ENCODE measurements at regions not wholly inside any gene's neighbourhood (a gene's known extent, or its start where the extent isn't known, plus 50 kb on each side); places are given as distances from the start of the nearest gene placed in this dataset.
A peak's percentile ranks its signal among the peaks of the same experiment; 100 is the strongest.

DNA sequence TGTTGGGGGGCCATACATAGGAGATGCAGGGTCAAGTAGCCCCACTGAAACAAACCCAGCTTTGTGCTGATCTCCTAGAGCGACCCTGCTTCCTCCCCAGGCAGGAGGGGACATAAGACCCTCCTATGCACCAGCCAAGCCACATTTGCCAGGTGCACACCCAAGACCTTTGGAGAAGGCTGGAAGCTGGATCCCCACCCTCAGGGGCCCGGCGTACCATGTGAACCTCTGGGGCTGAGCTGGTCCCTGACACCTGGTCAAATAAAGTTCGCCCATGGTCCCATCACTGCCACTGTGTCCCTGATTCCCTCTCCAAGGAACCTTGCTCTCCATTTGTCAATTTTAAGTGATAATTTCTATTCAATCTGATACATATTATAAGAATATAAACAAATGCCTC is 162.1 kb upstream of the VASH1 start:
- DNase-seq (ENCODE audit: low read depth) = no peak

DNA sequence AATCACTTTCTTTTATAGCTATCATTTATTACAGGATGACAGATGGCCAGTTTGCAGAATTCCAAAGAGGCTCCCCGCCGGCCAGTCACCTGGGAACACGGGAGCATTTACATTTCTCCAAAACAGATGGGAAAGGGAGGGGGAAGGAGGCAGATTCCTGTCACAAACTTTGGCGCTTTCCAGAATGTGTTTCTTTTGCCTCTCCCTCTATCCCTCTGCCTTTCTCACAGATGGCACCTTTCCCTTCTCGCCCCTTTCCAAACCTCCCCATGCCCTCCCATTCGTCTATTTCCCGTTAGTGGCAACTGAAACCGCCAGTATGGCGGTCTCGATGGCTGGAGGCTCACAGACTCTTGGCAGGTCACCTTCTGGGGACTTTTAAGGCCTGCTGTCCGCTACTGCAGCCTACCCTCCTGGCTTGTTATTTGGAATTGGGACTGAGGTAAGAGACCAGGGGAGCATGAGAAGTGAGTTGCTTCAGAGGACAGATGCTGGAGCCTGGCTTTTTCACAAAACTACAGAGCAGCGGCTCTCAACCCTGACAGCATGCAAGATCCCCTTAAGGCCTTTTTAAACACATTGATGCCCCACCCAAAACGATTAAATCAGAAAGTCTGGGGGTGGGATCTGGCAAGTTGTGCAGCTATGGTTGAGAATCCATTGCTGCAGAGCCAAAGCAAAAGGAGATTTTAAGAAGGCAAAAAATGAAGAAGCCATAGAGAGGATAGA is 161.5 kb upstream of the VASH1 start:
- H3K4me3 ChIP-seq (ENCODE audit: low read depth, low read length) = no peak overlapping the region
- no peak for DNase-seq (ENCODE audit: low read depth)

More for the DNA sequence above, 162.1 kb upstream of the VASH1 start:
- no peak overlapping the region for H3K4me3 ChIP-seq (ENCODE audit: low read depth, low read length)

DNA sequence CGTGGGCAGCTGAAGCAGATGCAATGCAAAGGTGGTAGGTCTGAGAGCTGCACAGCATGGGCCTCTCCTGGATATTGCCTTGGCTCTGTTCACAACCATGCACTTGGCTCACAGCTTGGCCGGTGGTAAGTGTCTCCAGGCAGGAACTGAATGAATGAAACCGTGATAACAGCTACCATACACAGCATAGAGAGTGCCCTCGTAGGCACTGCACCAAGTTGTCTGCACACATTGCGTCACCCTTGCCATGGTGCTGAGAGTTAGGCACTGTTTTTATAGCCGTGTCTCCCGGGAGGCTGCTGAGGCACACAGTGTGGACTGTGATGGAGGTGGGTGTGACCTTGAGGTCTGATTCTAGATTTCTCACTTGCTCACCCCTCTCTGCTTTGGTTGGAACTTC is 157.6 kb upstream of the VASH1 start:
- no peak overlapping the region for H3K4me3 ChIP-seq (ENCODE audit: low read depth, low read length)
- no peak for DNase-seq (ENCODE audit: low read depth)

DNA sequence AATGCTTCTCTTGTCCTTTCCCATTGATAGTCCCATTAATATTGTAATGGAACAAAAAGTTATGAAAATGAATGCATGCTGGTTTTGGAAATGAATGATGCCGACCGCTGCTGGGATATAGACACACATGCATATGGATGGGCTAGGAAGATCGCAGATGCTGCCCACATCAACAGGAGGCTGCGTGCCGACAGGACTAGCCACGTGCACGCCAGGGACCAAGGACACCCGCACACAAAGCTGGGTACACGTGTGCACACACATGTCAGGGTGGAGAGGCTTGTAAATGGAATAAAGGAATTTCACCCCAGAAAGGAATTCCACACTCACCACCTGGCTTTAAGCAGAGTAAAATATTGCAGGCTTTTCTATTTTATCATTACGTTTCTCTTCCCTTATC is 153.8 kb upstream of the VASH1 start:
- no peak for DNase-seq (ENCODE audit: low read depth)
- H3K4me3 ChIP-seq (ENCODE audit: low read depth, low read length) = no peak overlapping the region

DNA sequence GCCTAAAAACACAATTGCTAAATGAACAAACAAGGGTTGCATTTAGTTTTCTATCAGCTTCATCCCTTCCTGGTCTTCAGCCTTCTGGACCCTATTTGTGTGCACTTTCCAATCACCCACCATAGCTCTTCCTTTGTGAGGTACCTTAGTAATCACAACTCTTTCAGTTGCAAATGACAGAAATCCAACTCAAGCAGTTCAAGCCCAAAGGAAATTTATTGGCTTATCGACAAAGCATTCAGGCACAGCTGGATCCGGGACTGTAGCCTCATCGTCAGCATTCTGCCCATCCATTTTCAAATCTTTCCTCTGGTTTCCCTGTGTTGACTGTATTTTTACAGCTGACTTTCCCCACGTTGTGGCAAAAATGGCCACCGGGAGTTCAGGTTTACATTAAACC is 148.6 kb upstream of the VASH1 start:
- H3K4me3 ChIP-seq (ENCODE audit: low read depth, low read length) = no peak overlapping the region
- no peak for DNase-seq (ENCODE audit: low read depth)

DNA sequence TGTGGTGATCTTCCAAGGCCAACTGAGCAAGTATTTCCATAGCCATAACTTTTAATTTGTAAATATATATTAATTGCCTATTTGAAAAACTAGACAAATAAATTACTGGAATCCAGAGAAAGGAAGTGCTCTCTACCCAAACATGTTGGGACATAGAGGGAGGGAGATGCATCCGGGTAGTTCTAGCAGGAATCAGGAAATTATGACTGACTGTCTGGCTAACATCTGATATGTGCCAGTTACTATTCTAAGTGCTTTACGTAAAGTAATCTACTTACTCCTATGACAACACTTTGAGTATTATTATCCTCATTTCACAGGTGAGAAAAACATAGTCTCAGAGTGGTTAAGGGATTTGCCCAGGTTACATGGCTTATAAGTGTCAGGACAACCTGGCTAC is 147.7 kb upstream of the VASH1 start:
- no peak for DNase-seq (ENCODE audit: low read depth)
- H3K4me3 ChIP-seq (ENCODE audit: low read depth, low read length) = no peak overlapping the region

DNA sequence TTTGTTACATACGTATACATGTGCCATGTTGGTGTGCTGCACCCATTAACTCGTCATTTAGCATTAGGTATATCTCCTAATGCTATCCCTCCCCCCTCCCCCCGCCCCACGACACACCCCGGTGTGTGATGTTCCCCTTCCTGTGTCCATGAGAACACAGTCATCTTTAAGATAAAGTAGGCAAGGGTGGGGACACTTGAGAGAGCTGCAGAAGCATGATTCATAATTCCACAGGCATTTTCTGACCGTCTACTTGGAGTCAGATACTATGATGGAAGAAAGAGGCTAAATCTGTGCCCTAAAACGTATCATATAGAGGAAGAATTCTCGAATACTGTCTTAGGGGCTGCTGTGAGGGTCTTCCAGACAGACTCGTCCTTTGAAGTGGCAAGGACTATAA is 145.9 kb upstream of the VASH1 start:
- H3K4me3 ChIP-seq (ENCODE audit: low read depth, low read length) = no peak overlapping the region
- DNase-seq (ENCODE audit: low read depth) = no peak

DNA sequence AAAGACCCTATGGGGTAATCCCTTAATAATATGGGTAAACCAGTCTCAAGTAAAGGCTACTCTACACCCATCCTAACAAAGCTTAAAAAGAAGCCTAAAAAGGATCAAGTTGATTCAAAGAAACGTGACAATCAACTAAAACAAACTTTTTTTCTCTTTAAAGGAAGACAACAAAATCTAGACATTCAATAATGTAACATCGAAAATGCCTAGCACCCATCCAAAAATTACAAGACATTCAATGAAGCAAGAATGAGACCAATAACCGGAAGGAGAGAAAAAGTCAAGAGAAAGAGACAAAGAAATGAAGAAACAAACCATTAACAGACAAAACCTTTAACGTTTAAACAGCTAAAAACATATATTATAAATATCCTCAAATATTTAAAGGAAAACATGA is 143.8 kb upstream of the VASH1 start:
- no peak overlapping the region for H3K4me3 ChIP-seq (ENCODE audit: low read depth, low read length)

DNA sequence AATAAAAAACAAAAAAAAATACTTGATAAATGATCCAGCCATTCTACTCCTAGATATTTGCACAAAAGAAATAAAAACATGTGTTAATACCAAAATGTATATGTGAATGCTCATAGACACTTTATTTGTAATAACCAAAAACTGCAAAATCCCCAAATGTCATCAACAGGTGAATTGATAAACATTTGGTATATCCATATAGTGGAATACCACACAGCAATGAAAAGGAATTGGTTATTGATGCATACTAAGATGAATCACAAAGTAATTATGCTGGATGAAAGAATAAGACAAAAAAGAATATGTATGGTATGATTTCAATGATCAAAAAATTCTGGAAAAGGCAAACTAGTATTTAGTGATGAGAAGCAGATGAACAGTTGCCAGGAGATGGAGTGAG is 124.7 kb upstream of the VASH1 start:
- DNase-seq (ENCODE audit: low read depth) = no peak
- H3K4me3 ChIP-seq (ENCODE audit: low read depth, low read length) = no peak overlapping the region

More for the DNA sequence above, 143.8 kb upstream of the VASH1 start:
- no peak for DNase-seq (ENCODE audit: low read depth)

DNA sequence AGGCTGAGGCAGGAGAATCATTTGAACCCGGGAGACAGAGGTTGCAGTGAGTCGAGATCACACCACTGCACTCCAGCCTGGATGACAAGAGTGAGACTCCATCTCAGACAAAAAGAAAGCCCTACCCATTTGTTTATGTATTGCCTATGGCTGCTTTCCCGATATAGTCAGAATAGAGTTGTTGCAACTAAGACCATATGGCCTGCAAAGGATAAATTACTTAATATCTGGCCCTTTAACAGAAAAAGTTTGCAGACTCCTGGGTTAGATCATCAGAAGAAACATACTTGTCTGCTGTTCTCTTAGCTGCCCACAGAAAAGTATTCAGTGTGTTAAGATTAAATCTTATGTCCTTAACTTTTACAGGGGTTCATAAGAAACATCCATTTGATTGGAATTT is 122.4 kb upstream of the VASH1 start:
- no peak overlapping the region for H3K4me3 ChIP-seq (ENCODE audit: low read depth, low read length)
- no peak for DNase-seq (ENCODE audit: low read depth)

DNA sequence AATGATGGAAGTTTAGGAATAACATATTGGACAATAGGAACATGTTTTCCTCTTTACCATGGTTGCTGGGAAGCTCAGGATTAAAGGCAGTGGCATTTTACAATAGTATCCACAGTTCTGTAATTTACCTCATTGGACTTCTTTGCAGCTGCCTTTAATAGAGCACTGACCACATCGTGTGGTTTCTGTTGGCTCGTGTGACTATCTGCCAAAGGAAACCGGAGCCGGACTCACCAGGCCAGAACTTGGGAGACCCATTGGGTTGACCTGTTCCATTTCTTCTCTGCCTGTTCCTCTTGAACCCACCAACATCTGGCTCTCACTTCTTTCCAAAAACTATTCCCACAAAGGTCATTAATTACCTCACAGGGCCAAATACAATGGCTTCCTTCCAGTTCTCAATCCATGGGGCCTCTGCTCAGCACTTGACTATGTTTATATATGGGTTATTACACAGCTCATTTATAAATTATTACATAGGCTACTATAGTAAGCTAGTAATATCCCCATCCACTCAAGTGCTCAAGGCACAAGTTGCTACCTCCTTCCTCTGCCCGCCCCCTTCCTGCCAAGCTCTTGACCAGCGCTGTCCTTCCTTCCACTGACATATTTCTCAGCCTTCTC is 121.5 kb upstream of the VASH1 start:
- H3K4me3 ChIP-seq (ENCODE audit: low read depth, low read length) = no peak overlapping the region
- DNase-seq (ENCODE audit: low read depth) = no peak

DNA sequence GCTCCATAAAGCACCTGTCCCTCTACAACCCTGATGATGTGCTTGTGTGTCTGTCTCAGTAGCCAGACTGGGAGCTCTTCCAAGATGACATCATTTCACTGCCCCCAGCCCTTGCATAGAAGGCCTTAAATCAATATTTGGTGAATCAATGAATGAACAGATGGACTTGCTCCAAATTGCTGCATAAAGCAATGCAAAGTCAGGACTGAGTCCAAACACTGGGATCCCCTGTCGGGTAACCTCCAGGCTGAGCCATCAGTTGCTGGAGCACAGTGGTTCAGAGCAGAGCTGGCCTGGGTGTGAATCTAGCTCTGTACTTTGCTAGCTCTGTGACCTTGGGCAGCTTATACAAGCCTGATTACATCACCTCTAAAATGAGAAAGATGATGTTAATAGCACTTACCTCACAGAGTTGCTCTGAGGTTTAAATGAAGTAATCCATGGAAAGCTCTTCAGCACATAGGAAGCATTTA is 120.3 kb upstream of the VASH1 start:
- no peak for DNase-seq (ENCODE audit: low read depth)
- H3K4me3 ChIP-seq (ENCODE audit: low read depth, low read length) = no peak overlapping the region

DNA sequence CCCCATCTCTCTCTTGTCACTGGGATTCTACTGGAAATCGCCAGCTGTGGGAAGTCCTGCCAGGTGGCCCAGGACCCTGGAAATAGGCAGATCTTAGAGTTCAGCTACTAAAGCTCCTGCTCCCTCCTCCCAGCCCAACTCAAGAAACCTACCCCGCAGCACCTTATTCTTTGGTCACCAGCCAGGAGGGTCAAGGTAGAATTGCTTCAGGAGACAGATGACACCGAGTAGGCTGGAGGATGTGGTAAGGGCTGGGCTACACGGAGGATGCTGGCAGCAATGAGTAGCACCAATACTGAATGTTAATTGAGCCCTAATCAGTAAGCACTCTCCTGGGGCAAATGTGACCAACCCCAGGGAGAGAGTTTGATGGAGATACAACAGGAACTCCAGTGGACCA is 119.7 kb upstream of the VASH1 start:
- DNase-seq (ENCODE audit: low read depth) = no peak
- H3K4me3 ChIP-seq (ENCODE audit: low read depth, low read length) = no peak overlapping the region

DNA sequence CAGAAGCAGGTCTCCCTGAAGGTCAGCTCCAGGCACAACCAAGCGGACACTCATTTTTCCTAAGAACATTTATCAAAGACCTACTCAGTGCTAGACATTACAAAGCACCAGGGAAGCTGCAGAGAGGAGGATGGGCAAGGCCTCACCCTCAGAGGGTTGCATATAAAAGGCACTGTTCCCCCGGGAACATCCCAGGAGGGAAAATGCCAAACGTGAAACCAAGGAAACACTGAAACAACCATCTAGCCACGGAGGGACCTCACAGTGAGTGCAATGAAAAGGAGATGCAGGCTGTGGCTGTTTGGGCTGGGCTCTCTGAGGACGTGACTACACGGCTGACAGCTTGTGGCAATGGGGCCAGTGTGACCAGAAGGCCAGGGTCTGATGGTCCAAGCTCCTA is 117.4 kb upstream of the VASH1 start:
- no peak for DNase-seq (ENCODE audit: low read depth)
- no peak overlapping the region for H3K4me3 ChIP-seq (ENCODE audit: low read depth, low read length)

DNA sequence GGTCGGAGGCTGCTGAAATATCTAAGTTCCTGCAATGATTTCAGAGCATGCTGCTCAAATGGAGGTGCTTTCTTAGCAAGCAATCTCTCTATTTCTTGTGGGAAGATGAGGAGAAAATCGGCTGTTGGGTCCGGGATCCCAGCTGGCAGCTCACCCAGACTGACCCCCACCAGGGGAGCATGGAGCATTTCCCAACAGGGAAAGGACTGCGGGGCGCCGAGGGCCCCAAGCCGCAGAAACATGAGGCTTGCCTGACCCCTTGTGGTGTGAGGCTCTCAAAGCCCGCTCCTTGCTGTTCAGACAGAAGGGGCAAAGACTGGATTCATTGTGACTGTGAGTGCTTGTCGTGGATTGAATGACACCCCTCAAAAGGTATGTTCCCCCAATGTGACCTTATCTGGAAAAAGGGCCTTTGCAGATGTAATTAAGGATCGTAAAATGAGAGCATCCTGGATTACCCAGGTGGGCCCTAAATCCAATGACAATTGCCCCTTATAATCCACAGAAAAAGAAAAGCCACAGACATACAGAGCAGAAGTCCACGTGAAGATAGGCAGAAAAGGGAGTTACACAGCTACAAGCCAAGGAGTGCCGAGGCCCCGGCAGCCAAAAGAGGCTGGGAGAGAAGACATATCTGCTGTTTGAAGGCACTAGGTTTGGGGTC is 116.3 kb upstream of the VASH1 start:
- peak; percentile 4 for DNase-seq (ENCODE audit: low read depth)
- H3K4me3 ChIP-seq (ENCODE audit: low read depth, low read length) = no peak overlapping the region

DNA sequence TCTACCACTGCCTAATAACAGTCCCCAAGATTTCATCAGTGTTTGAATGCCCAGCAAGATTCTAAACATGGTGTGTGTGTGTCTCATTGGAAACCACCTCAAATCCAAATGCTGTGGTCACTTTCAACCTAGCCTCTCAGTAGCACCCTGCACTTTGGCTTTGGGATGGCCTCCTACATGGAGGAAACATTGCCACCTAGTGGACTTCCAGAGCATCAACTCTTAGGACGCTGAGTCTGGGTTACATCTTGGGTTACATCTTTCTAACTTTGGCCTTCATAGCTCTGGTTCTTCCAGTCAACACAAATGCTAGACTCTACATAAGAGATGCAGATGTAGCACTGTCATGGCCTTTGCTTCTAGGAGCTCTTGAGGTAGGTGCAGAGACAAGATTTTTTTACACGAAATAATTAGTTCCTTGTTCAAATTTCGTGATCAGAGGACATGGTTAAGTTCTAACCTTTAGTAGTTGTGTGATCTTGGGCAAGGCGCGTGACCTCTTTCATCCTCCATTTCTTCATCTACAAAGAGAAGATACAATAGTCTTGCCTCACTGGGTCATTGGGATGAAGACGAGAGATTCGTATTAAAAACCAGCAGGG is 113.5 kb upstream of the VASH1 start:
- no peak overlapping the region for H3K4me3 ChIP-seq (ENCODE audit: low read depth, low read length)
- DNase-seq (ENCODE audit: low read depth) = peak; percentile 10

DNA sequence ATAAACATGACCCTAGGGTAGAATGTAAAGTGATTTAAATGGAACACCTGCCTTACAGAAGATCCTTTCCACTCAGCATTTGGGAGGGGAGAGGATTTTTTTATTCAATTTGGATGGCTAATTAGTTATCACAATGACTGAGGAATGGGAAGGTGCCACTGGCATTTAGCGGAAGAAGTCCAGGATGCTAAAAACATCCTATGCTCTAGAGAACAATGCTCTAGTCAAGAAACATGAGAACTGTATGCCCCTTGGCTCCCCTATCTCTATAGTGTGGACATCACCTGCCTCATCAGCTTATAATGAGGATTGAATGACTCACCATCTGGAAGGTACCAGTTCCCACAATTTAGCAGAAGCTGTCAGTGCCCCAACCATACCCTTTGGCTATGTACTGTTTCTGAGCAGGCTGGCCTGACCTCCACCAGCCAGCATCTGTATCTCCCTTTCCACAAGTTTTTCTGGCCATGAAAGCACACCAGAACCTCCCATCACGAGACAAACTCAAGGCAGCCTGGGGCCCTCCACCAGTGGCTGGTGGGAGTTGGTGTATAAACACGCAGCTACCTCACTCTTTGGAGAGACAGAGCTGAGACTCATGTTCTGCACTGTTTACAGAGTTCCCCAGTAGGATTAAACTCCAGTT is 109.7 kb upstream of the VASH1 start:
- no peak for DNase-seq (ENCODE audit: low read depth)
- H3K4me3 ChIP-seq (ENCODE audit: low read depth, low read length) = no peak overlapping the region

DNA sequence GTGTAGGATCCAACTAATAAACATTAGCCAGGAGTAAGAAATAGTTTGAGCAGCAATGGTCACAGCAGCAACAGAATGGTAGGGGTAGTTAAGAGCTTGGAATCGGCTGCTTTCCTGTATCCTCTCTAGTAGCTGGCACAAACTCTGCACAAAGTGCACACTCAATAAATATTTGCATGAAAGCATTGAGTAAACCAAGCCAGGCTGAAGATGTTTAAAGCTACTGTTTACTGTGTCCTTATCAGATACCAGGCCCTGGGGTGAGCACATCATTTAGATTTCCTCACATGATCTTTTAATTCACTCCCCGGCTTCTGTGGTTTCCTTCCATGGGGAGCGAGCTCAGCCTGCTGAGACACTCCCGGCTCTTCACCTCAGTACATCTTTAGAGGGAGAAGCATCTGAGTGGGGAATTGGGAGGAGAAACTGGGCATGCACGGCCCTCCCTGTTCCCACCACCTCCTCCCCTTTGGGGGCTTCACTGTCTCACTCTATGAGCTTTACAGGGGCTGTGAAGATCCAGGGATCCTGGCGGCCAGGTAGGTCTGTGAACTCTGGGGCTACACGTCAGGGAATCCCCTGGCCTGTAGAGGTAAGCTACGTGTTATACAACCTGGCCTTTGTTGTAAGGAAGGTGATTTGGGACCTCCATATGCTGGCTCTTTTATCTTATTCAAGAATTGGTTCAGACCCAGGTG is 107.2 kb upstream of the VASH1 start:
- DNase-seq (ENCODE audit: low read depth) = no peak
- no peak overlapping the region for H3K4me3 ChIP-seq (ENCODE audit: low read depth, low read length)

DNA sequence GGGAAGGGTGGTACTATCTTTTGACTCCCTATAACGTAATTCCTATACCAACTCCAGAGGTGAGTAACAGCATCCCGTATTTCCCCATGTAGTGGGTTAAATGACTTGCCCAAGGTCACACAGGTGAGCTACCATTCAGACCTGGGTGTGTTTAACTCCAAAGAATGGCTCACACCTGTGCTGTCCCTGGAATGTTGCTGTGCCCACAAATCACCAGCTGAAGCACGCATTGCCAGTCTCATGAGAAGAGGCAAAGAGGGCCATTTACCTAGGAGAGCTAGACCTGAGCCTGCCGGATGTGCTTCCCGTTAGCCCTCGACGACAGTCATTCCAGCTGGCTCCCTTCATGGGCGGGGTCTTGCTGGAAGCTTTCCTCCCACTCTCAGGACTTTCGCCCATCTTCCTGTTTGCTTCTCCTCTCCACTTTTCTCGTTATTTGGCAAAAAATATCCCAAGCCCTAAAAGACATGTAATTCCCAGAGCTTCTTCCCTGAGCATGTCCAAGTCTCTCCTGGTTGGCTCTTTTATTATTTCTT is 106.6 kb upstream of the VASH1 start:
- no peak overlapping the region for H3K4me3 ChIP-seq (ENCODE audit: low read depth, low read length)
- no peak for DNase-seq (ENCODE audit: low read depth)
